GM23248 (cell line): ENCODE measurements at regions not wholly inside any gene's neighbourhood (a gene's known extent, or its start where the extent isn't known, plus 50 kb on each side); places are given as distances from the start of the nearest gene placed in this dataset.

Source experiments
- DNase-seq: peaks from one replicate; pipeline ENCODE4 v3.0.0-alpha.2; 2015
- H2AFZ ChIP-seq: fragments of 200-600 bp; sonication (generic); 2 replicates; pipeline ENCODE4 v1.6.1; 2016; ENCODE audit warnings: antibody characterized with exemption
- H3F3A ChIP-seq: fragments of 200-600 bp; sonication (generic); 2 replicates; pipeline ENCODE4 v1.6.1; 2016; ENCODE audit warnings: mild to moderate bottlenecking, antibody characterized with exemption, mixed run types; ENCODE audit not compliant: insufficient read depth
- H3K27ac ChIP-seq: fragments of 200-600 bp; sonication (generic); 2 replicates; pipeline ENCODE4 v1.5.1; 2016; ENCODE audit warnings: mild to moderate bottlenecking
- H3K27me3 ChIP-seq: fragments of 200-600 bp; sonication (generic); replicated peaks from 2 replicates; pipeline ENCODE4 v1.6.1; 2016; ENCODE audit warnings: mild to moderate bottlenecking; ENCODE audit not compliant: insufficient read depth
- H3K36me3 ChIP-seq: fragments of 200-600 bp; sonication (generic); 2 replicates; pipeline ENCODE4 v1.6.1; 2016; ENCODE audit warnings: low read depth, mild to moderate bottlenecking
- H3K4me1 ChIP-seq: fragments of 200-600 bp; sonication (generic); 2 replicates; pipeline ENCODE4 v1.6.1; 2016; ENCODE audit warnings: mild to moderate bottlenecking; ENCODE audit not compliant: insufficient read depth
- H3K4me2 ChIP-seq: fragments of 200-600 bp; sonication (generic); one replicate; pipeline ENCODE4 v1.6.1; 2016; ENCODE audit warnings: mild to moderate bottlenecking; ENCODE audit not compliant: unreplicated experiment
- H3K4me3 ChIP-seq: fragments of 200-600 bp; sonication (generic); 2 replicates; pipeline ENCODE4 v1.5.1; 2016; ENCODE audit warnings: mild to moderate bottlenecking
- H3K79me2 ChIP-seq: fragments of 200-600 bp; sonication (generic); 2 replicates; pipeline ENCODE4 v1.6.1; 2016; ENCODE audit warnings: mild to moderate bottlenecking; ENCODE audit not compliant: insufficient read depth
- H3K9ac ChIP-seq: fragments of 200-600 bp; sonication (generic); 2 replicates; pipeline ENCODE4 v1.6.1; 2016; ENCODE audit warnings: mild to moderate bottlenecking
- H3K9me2 ChIP-seq: fragments of 200-600 bp; sonication (generic); 2 replicates; pipeline ENCODE4 v1.6.1; 2016; ENCODE audit warnings: mixed run types, mild to moderate bottlenecking, moderate library complexity; ENCODE audit not compliant: insufficient read depth
- H3K9me3 ChIP-seq: fragments of 200-600 bp; sonication (generic); one replicate; pipeline ENCODE4 v1.6.1; 2017; ENCODE audit warnings: low read depth
- H4K20me1 ChIP-seq: fragments of 200-600 bp; sonication (generic); 2 replicates; pipeline ENCODE4 v1.6.0; 2016; ENCODE audit not compliant: insufficient read depth
- EZH2 ChIP-seq: fragments of 200-600 bp; sonication (generic); IDR thresholded peaks from 2 replicates; pipeline ENCODE4 v1.6.1; 2018; ENCODE audit warnings: antibody characterized with exemption, mild to moderate bottlenecking; ENCODE audit not compliant: insufficient read depth, poor library complexity, severe bottlenecking
- EZH2phosphoT487 ChIP-seq: fragments of 200-600 bp; sonication (generic); IDR thresholded peaks from 2 replicates; pipeline ENCODE4 v1.6.1; 2018; ENCODE audit warnings: antibody characterized with exemption, moderate library complexity, mild to moderate bottlenecking, low read depth; ENCODE audit not compliant: insufficient read depth
- WGBS, 2 experiments: methylation state at CpG; one replicate each; pipeline ENCODE4 v1.1.6; 2015 to 2017; ENCODE audit warnings: low lambda C conversion rate in 2 of 2, low coverage in 1 of 2; ENCODE audit errors: missing lambda C conversion rate in 2 of 2; 5-methylcytosine and 5-hydroxymethylcytosine counted together
- in situ Hi-C: fragments of 300-500 bp; cut with MboI; formaldehyde crosslinking; loops from 2 replicates; pipeline ENCODE4 v1.15.0; 2020

GRCh38 chr3:72397586-72397985 is 450.7 kb downstream of the SHQ1 start:
- Histone ChIP-seq H3K9me2 (no peaks in the 10 kb centered on the region), H3K79me2 (peaks cover 100% of the 10 kb centered on the region), H3K27me3 (no peaks in the 10 kb centered on the region), H3K4me1 (peaks cover 10% of the 10 kb centered on the region), H3K36me3 (no peaks in the 10 kb centered on the region), H3K9me3 (no peaks in the 10 kb centered on the region), H3F3A (peaks cover 24% of the 10 kb centered on the region), H3K27ac (no peak overlapping the region), H4K20me1 (peaks cover 38% of the 10 kb centered on the region; the same call in 1 of the 2 replicates), H3K4me2 (no peak overlapping the region), H3K9ac (no peak overlapping the region), H3K4me3 (no peak overlapping the region), H2AFZ (no peak overlapping the region)
- DNase-seq = no peak
- 95 to 98% methylated on average over 2 of the region's 2 CpGs for WGBS, 2 experiments
- TF ChIP-seq EZH2phosphoT487 = no peak
- TF ChIP-seq EZH2 = no peak
- in situ Hi-C loops = no loop called here

GRCh38 chr3:72396899-72397298 is 451.3 kb downstream of the SHQ1 start:
- WGBS, 2 experiments = 84 to 88% methylated on average over 7 of the region's 7 CpGs

GRCh38 chr3:72395776-72396311 is 452.4 kb downstream of the SHQ1 start:
- no peaks in the 10 kb centered on the region for H3K36me3 ChIP-seq

More at GRCh38 chr3:72396899-72397298, 451.3 kb downstream of the SHQ1 start:
- no peaks in the 10 kb centered on the region for H3K36me3 ChIP-seq
- no peak for DNase-seq
- H2AFZ ChIP-seq = no peak overlapping the region
- H3K9me3 ChIP-seq = no peaks in the 10 kb centered on the region
- in situ Hi-C loops = no loop called here
- no peak overlapping the region for H3K27ac ChIP-seq
- peaks cover 100% of the 10 kb centered on the region for H3K79me2 ChIP-seq
- H3K9ac ChIP-seq = no peak overlapping the region
- H4K20me1 ChIP-seq = peaks cover 37% of the 10 kb centered on the region; the same call in 1 of the 2 replicates
- no peaks in the 10 kb centered on the region for H3K27me3 ChIP-seq
- peaks cover 10% of the 10 kb centered on the region for H3K4me1 ChIP-seq
- no peaks in the 10 kb centered on the region for H3K9me2 ChIP-seq
- no peak overlapping the region for H3K4me3 ChIP-seq
- H3K4me2 ChIP-seq = no peak overlapping the region
- H3F3A ChIP-seq = peaks cover 24% of the 10 kb centered on the region
- TF ChIP-seq EZH2 = no peak
- no peak for TF ChIP-seq EZH2phosphoT487

GRCh38 chr3:72393455-72393854 is 454.8 kb downstream of the SHQ1 start:
- Histone ChIP-seq H3K4me2 (no peak overlapping the region), H3K9ac (no peak overlapping the region), H3K9me2 (no peaks in the 10 kb centered on the region), H3K27ac (no peak overlapping the region), H3K9me3 (no peaks in the 10 kb centered on the region), H4K20me1 (peaks cover 47% of the 10 kb centered on the region; the same call in 1 of the 2 replicates), H3K79me2 (peaks cover 100% of the 10 kb centered on the region), H3K27me3 (no peaks in the 10 kb centered on the region), H3K4me3 (no peak overlapping the region), H3K4me1 (peaks cover 10% of the 10 kb centered on the region), H3K36me3 (no peaks in the 10 kb centered on the region), H2AFZ (no peak overlapping the region), H3F3A (peaks cover 24% of the 10 kb centered on the region)
- WGBS, 2 experiments = 93 to 98% methylated on average over 2 of the region's 2 CpGs
- no peak for DNase-seq
- TF ChIP-seq EZH2phosphoT487 (no peak), EZH2 (no peak)
- in situ Hi-C loops = no loop called here

More at GRCh38 chr3:72395776-72396311, 452.4 kb downstream of the SHQ1 start:
- no peak overlapping the region for H3K27ac ChIP-seq
- TF ChIP-seq EZH2phosphoT487 (no peak), EZH2 (no peak)
- H4K20me1 ChIP-seq = peaks cover 48% of the 10 kb centered on the region; the same call in 1 of the 2 replicates
- peaks cover 100% of the 10 kb centered on the region for H3K79me2 ChIP-seq
- H3K9ac ChIP-seq = no peak overlapping the region
- H3K9me3 ChIP-seq = no peaks in the 10 kb centered on the region
- no peak overlapping the region for H2AFZ ChIP-seq
- in situ Hi-C loops = no loop called here
- H3K4me2 ChIP-seq = peak overlapping the region; percentile 69
- WGBS, 2 experiments = 1 to 5% methylated on average over 3 of the region's 3 CpGs
- no peaks in the 10 kb centered on the region for H3K27me3 ChIP-seq
- peak; percentile 70 for DNase-seq
- no peaks in the 10 kb centered on the region for H3K9me2 ChIP-seq
- H3K4me1 ChIP-seq = peaks cover 10% of the 10 kb centered on the region
- H3F3A ChIP-seq = peaks cover 24% of the 10 kb centered on the region
- H3K4me3 ChIP-seq = peak overlapping the region; percentile 49

- TF ChIP-seq EZH2 (no peak), EZH2phosphoT487 (no peak)
- peaks cover 51% of the 10 kb centered on the region; the same call in 1 of the 2 replicates for H4K20me1 ChIP-seq
- H3K36me3 ChIP-seq = no peaks in the 10 kb centered on the region
- H3K4me3 ChIP-seq = no peak overlapping the region
- H2AFZ ChIP-seq = no peak overlapping the region
- 73 to 76% methylated on average over 2 of the region's 2 CpGs for WGBS, 2 experiments
- H3K9ac ChIP-seq = no peak overlapping the region
- H3K9me3 ChIP-seq = no peaks in the 10 kb centered on the region
- no peaks in the 10 kb centered on the region for H3K27me3 ChIP-seq
- H3K9me2 ChIP-seq = no peaks in the 10 kb centered on the region
- DNase-seq = no peak
- H3K79me2 ChIP-seq = peaks cover 100% of the 10 kb centered on the region
- in situ Hi-C loops = no loop called here
- H3K4me2 ChIP-seq = no peak overlapping the region
- peaks cover 20% of the 10 kb centered on the region for H3F3A ChIP-seq
- H3K4me1 ChIP-seq = peaks cover 10% of the 10 kb centered on the region
- no peak overlapping the region for H3K27ac ChIP-seq
Measured at GRCh38 chr3:72391659-72392058, 456.6 kb downstream of the SHQ1 start.
